ENCODE measurements at regions not wholly inside any gene's neighbourhood (a gene's known extent, or its start where the extent isn't known, plus 50 kb on each side); places are given as distances from the start of the nearest gene placed in this dataset.

GRCh38 chr22:49042066-49042465 lies 785.6 kb downstream of the BRD1 start:
- no peaks in the 10 kb centered on the region for H3K36me3 Mint-ChIP-seq (ENCODE audit: low read depth)
- H3K4me3 Mint-ChIP-seq: no peak overlapping the region
- H3K9me3 Mint-ChIP-seq: no peaks in the 10 kb centered on the region
- peaks cover 9% of the 10 kb centered on the region for H3K4me1 Mint-ChIP-seq
- H3K27ac Mint-ChIP-seq (ENCODE audit: unreplicated experiment): no peak overlapping the region
- no peaks in the 10 kb centered on the region for H3K27me3 Mint-ChIP-seq (ENCODE audit: low read depth)
- DNase-seq (ENCODE audit: low read depth, low spot score): no peak
- TF ChIP-seq CTCF (conservative IDR thresholded peaks at IDR 0.05): no peak

GRCh38 chr22:49040754-49041467 lies 786.8 kb downstream of the BRD1 start:
- no peaks in the 10 kb centered on the region for H3K9me3 Mint-ChIP-seq
- no peak for DNase-seq (ENCODE audit: low read depth, low spot score)
- no peaks in the 10 kb centered on the region for H3K27me3 Mint-ChIP-seq (ENCODE audit: low read depth)
- no peak for TF ChIP-seq CTCF (conservative IDR thresholded peaks at IDR 0.05)
- no peaks in the 10 kb centered on the region for H3K36me3 Mint-ChIP-seq (ENCODE audit: low read depth)
- peak overlapping the region; percentile 19 for H3K27ac Mint-ChIP-seq (ENCODE audit: unreplicated experiment)
- peaks cover 19% of the 10 kb centered on the region for H3K4me1 Mint-ChIP-seq
- H3K4me3 Mint-ChIP-seq: no peak overlapping the region

GRCh38 chr22:49040111-49040510 lies 787.6 kb downstream of the BRD1 start:
- H3K36me3 Mint-ChIP-seq (ENCODE audit: low read depth): no peaks in the 10 kb centered on the region
- peak overlapping the region; percentile 73 for H3K27ac Mint-ChIP-seq (ENCODE audit: unreplicated experiment)
- TF ChIP-seq CTCF (conservative IDR thresholded peaks at IDR 0.05): no peak
- no peaks in the 10 kb centered on the region for H3K27me3 Mint-ChIP-seq (ENCODE audit: low read depth)
- no peak for DNase-seq (ENCODE audit: low read depth, low spot score)
- H3K4me1 Mint-ChIP-seq: peaks cover 20% of the 10 kb centered on the region
- H3K9me3 Mint-ChIP-seq: no peaks in the 10 kb centered on the region
- H3K4me3 Mint-ChIP-seq: no peak overlapping the region

GRCh38 chr22:49039625-49040024 lies 788.0 kb downstream of the BRD1 start:
- H3K27ac Mint-ChIP-seq (ENCODE audit: unreplicated experiment): no peak overlapping the region
- H3K36me3 Mint-ChIP-seq (ENCODE audit: low read depth): no peaks in the 10 kb centered on the region
- TF ChIP-seq CTCF (conservative IDR thresholded peaks at IDR 0.05): no peak
- DNase-seq (ENCODE audit: low read depth, low spot score): no peak
- peaks cover 20% of the 10 kb centered on the region for H3K4me1 Mint-ChIP-seq
- no peak overlapping the region for H3K4me3 Mint-ChIP-seq
- no peaks in the 10 kb centered on the region for H3K27me3 Mint-ChIP-seq (ENCODE audit: low read depth)
- H3K9me3 Mint-ChIP-seq: no peaks in the 10 kb centered on the region

GRCh38 chr22:49037701-49038245 lies 789.9 kb downstream of the BRD1 start:
- H3K9me3 Mint-ChIP-seq: no peaks in the 10 kb centered on the region
- no peaks in the 10 kb centered on the region for H3K36me3 Mint-ChIP-seq (ENCODE audit: low read depth)
- H3K4me1 Mint-ChIP-seq: peaks cover 23% of the 10 kb centered on the region
- no peak overlapping the region for H3K27ac Mint-ChIP-seq (ENCODE audit: unreplicated experiment)
- no peak for TF ChIP-seq CTCF (conservative IDR thresholded peaks at IDR 0.05)
- no peaks in the 10 kb centered on the region for H3K27me3 Mint-ChIP-seq (ENCODE audit: low read depth)
- DNase-seq (ENCODE audit: low read depth, low spot score): no peak
- H3K4me3 Mint-ChIP-seq: no peak overlapping the region

Data from neural crest cell (in vitro differentiated cells).